ENCODE measurements at regions not wholly inside any gene's neighbourhood (a gene's known extent, or its start where the extent isn't known, plus 50 kb on each side); places are given as distances from the start of the nearest gene placed in this dataset.

- DNase-seq: no peak
Measured at GRCh38 chr14:43244142-43244625, 1262.9 kb downstream of the FSCB start.

- no peak for DNase-seq
Measured at GRCh38 chr14:43243168-43243567, 1263.9 kb downstream of the FSCB start.

- DNase-seq: no peak
Measured at GRCh38 chr14:43232261-43232660, 1274.8 kb downstream of the FSCB start.

- DNase-seq: no peak
Measured at GRCh38 chr14:43215524-43215923, 1291.6 kb downstream of the FSCB start.

- no peak for DNase-seq
Measured at GRCh38 chr14:43207189-43207588, 1299.9 kb downstream of the FSCB start.

- DNase-seq: no peak
Measured at GRCh38 chr14:43204816-43205215, 1302.3 kb downstream of the FSCB start.

GRCh38 chr14:43200519-43200918 lies 1306.6 kb downstream of the FSCB start:
- no peak for DNase-seq

GRCh38 chr14:43198465-43198864 lies 1308.6 kb downstream of the FSCB start:
- DNase-seq: no peak

- DNase-seq: no peak
Measured at GRCh38 chr14:43184540-43184939, 1322.5 kb downstream of the FSCB start.

GRCh38 chr14:43183916-43184315 lies 1323.2 kb downstream of the FSCB start:
- DNase-seq: no peak

GRCh38 chr14:43175896-43176295 lies 1331.2 kb downstream of the FSCB start:
- DNase-seq: no peak

- DNase-seq: no peak
Measured at GRCh38 chr14:43172899-43173548, 1334.1 kb downstream of the FSCB start.

- no peak for DNase-seq
Measured at GRCh38 chr14:43169722-43170121, 1337.4 kb downstream of the FSCB start.

GRCh38 chr14:43168371-43168925 lies 1338.6 kb downstream of the FSCB start:
- no peak for DNase-seq

GRCh38 chr14:43166163-43166562 lies 1340.9 kb downstream of the FSCB start:
- no peak for DNase-seq

- DNase-seq: no peak
Measured at GRCh38 chr14:43165651-43166050, 1341.4 kb downstream of the FSCB start.

GRCh38 chr14:43161477-43161876 lies 1345.6 kb downstream of the FSCB start:
- no peak for DNase-seq

GRCh38 chr14:43157661-43158060 lies 1349.4 kb downstream of the FSCB start:
- no peak for DNase-seq

- DNase-seq: no peak
Measured at GRCh38 chr14:43155924-43156323, 1351.2 kb downstream of the FSCB start.

- no peak for DNase-seq
Measured at GRCh38 chr14:43155258-43155657, 1351.8 kb downstream of the FSCB start.

- DNase-seq: no peak
Measured at GRCh38 chr14:43147485-43147884, 1359.6 kb downstream of the FSCB start.

- DNase-seq: no peak
Measured at GRCh38 chr14:43145361-43145760, 1361.7 kb downstream of the FSCB start.

- no peak for DNase-seq
Measured at GRCh38 chr14:43143106-43143505, 1364.0 kb downstream of the FSCB start.

- DNase-seq: no peak
Measured at GRCh38 chr14:43141636-43142191, 1365.4 kb downstream of the FSCB start.

- no peak for DNase-seq
Measured at GRCh38 chr14:43140453-43140852, 1366.6 kb downstream of the FSCB start.
